GM12891 (cell line): ENCODE measurements at regions not wholly inside any gene's neighbourhood (a gene's known extent, or its start where the extent isn't known, plus 50 kb on each side); places are given as distances from the start of the nearest gene placed in this dataset.

Experiments used
- POLR2A ChIP-seq: IDR thresholded peaks from 2 replicates; pipeline ENCODE4 v1.6.1; 2011; ENCODE audit warnings: low read depth, low read length, control low read depth
- POLR2AphosphoS5 ChIP-seq: IDR thresholded peaks from 2 replicates; pipeline ENCODE4 v1.6.1; 2011; ENCODE audit warnings: low read depth, low read length, control low read depth

DNA sequence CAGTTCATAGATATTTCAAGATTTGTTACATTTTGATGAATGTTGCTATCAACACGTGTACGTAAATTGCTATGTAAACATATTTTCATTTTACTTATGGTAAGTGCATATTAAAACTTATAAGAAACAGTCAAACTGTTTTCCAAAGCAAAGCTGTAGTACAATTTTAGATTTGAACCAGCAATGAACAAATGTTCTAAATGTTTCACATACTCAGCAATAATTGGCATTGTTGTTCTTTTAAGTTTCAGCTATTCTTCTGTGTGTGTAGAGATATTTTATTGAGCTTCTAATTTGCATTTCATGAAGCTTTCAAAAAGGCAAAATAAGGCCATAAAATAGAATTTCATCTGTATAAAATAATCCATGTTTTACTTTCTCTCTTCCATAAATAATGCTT lies 1433.2 kb downstream of the LRFN5 start:
- TF ChIP-seq POLR2AphosphoS5 (no peak), POLR2A (no peak)
